ENCODE measurements at regions not wholly inside any gene's neighbourhood (a gene's known extent, or its start where the extent isn't known, plus 50 kb on each side); places are given as distances from the start of the nearest gene placed in this dataset.

DNA sequence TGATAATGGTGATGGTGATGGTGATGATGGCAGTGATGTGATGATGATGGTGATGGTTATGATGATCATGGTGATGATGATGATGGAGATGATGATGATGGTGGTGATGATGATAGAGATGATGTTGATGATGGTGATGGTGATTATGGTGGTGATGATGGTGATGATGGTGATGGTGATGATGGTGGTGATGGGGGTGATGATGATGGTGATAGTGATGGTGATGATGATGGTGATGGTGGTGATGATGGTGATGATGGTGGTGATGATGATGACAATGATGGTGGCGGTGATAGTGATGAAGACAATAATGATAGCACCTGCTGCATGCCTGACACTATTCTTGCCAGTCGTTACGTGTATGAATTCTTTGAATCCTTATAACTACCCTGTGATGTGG, 317.9 kb upstream of the AJAP1 start:
- DNase-seq (ENCODE audit: low read depth in 3 of 3, low spot score in 2 of 3): no peak

DNA sequence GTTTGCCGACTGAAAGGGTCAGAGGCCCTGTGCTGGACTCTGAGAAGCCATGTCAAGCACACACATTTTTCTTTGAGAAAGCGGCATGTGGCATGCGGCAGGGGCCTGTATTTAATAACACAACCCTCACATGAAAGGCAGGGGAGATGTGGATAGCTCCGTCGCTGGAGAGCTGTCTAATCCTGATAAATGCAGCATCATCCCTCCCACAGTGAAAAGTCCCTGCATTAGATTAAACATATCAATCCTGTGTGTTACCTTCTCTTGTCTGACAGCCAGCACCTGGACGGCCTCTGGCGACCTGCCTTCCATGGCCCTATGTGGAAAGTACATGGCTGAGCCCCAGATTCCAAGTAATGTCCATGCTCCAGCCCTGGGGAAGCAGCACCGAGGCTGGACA, 313.0 kb upstream of the AJAP1 start:
- no peak for DNase-seq (ENCODE audit: low read depth in 3 of 3, low spot score in 2 of 3)

DNA sequence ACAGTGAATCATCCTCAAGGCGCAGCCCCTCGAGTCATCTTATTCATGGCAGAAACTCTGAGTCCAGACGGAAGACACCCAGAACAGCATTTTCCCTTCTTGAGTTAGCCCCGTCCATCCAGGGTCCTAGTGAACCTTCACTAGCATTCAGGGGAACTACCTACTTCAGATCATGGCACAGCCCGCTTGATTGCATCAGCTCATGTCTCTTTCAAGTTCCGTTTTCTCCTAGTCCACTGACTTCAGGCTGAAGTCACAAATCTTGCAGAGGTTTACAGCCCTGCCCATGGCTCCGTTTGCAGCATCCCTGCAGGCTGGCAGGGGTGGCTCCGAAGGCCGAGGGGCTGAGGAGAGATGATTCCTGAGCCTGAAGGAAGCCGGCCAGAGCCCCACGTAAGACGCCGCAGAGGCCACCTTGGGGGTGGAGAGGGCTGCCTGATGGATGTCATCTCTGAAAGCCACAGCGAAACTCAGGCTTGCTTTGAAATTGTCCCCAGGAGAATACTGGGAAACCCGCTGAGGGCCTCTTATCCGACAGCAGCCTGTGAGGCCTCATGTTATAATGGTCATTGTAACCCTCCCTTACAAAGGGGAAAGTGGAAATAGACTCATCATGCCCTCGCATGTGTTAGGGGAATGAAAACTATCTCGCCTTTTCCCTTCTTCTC, 310.2 kb upstream of the AJAP1 start:
- DNase-seq (ENCODE audit: low read depth in 3 of 3, low spot score in 2 of 3): no peak

DNA sequence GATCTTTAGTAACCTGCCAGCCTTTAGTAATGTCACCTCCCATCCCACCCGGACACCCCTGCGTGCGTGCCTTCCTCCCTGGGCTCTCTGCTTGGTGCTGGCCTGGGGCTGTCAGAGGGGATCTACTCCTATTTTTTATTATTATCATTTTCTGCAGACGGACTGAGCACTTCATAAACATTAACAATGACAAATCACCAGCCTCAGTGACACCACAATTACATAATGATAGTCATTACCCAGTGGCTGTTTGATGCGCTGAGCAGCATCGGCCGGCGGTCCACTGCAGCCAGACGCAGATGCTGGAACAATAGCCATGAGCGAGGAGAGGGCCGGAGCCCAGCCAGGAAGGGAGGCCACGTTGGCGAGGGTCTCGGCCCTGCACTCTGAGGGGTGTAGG, 309.3 kb upstream of the AJAP1 start:
- DNase-seq (ENCODE audit: low read depth in 3 of 3, low spot score in 2 of 3): no peak

DNA sequence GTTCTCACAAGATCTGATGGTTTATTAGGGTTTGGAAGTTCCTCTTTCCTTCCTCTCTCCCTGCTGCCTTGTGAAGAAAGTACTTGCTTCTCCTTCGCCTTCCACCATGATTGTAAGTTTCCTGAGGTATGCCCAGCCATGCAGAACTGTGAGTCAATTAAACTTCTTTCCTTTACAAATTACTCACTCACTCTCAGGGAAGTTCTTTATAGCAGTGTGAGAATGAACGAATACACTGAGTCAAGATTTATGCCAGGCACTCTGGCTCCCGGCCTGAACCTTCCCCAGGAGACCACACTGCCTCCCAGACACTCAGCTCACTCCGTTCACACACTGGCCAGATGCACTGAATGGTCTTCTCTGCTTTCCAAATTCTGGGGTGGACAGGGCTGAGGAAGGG, 308.3 kb upstream of the AJAP1 start:
- no peak for DNase-seq (ENCODE audit: low read depth in 3 of 3, low spot score in 2 of 3)

DNA sequence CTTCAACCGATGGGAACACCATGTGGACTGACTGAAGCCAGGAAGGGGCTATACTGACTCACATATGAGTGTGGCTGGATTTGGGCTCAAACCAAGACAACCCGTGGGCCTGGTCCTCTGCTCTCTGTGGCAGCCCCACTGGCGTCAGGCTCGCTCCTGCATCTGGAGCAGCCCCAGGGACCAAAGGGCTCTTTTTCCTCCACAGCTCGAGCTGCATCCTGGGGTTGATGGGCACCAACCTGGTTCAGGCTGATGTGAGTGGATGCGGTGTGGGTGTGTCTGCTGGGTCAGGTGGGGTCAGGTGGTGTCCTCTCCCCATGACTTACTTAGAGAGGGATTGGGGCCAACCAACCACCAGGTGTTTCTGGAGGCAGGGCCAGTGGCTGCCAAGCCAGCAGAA, 303.0 kb upstream of the AJAP1 start:
- no peak for DNase-seq (ENCODE audit: low read depth in 3 of 3, low spot score in 2 of 3)

DNA sequence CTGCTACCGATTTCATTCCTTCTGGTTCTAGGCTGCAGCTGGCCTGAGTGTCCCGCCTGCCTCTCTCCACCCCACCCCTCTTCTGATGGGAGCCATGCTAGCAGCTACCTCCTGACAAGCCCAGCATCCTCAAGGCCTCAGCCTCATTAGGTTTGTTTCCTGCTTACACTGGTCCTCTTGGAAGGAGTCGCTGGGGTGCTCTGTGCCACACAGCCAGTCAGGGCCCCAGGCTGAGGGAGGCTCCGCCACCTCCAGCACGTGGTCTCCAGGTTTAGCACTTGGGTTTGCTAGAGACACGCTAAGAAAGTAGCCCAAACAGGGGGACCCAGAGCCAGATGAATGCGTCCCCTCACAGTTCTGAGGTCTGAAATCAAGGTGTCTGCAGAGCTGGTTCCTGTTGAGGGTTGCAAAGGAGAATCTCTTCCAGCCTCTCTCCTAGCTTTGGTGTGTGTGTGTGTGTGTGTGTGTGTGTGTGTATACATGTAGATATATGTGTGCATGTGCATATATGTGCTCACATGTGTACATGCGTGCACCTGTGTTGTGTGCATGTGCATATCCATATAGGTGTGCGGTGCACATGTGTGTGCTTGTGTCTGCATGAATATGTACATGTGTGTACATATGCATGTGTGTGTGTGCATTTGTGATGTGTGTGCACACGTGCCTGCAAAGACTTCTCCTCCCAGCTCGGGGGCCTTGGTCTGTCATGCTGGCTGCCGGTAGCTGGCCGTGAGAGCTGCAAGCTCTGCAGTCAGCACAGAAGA, 301.1 kb upstream of the AJAP1 start:
- DNase-seq (ENCODE audit: low read depth in 3 of 3, low spot score in 2 of 3): no peak

DNA sequence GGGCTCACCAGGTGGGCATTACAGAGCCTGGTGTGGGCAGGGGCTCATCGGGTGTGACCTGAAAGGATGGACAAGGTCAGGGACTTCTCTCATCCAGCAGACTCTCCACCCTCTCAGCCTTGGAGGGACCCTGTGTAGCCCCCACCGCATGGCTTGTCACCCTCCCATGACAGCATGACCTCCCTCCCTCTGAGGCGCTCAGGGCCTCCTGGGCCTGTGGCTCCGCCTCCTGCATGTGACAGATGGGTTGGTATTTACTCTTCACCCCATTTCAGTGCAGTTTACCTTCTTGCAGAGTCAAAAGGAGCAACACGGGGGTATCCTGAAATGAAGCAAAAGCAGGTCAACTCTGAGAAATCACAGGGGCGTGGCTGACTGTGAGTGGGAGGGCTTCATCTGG, 298.6 kb upstream of the AJAP1 start:
- DNase-seq (ENCODE audit: low read depth in 3 of 3, low spot score in 2 of 3): no peak

DNA sequence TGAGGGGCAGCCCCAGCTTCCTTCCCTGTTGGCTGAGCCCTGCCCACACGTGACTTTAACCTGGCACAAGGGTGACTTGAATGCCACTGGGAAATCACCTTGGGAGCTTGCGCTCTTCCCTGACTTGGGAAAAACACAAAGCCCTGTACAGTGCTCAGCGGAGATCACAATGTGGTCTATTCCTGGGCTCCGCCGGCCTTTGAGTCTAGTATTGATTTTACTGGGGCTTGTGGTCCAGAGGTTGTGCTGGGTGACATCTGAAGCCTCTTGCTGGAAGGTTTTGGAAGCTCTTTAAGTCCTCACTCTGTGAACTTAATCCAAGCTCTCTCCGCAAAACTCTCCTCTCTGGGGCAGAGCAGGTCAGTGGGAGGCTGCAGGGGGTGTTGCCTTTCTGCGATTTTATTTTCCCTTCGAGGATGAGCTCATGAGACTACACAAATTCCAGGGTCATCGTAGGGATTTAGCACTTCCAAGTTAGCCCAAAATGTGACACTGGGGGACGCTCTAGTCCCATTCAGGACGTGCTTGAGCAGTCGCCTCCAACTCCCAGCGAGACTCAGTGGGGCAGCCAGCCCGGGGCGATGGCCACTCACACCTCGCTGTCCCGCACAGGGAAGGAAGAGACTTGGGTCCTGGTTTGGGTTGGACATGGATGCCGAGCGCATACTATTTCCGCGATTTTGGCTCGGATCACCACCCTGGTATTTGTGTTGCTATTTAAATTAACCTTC, 291.9 kb upstream of the AJAP1 start:
- DNase-seq (ENCODE audit: low read depth in 3 of 3, low spot score in 2 of 3): no peak

DNA sequence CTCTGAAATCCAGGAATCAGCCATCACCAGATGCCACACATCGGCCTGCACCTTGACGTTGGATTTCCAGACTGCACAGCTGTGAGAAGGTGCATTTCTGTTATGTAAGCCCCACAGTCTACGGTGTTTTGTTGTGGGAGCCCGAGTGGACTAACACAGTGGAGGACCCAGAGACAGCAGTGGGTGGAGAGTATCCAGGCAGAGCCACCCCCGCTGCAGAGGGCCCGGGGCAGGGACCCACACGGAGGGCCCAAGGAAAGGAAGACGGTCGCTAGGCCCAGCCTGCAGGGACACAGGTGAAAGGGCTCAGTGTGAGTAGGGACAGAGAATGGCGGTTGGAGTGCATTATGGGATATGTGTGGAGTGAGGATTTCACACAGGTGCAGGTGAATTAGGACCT, 288.3 kb upstream of the AJAP1 start:
- DNase-seq (ENCODE audit: low read depth in 3 of 3, low spot score in 2 of 3): no peak

DNA sequence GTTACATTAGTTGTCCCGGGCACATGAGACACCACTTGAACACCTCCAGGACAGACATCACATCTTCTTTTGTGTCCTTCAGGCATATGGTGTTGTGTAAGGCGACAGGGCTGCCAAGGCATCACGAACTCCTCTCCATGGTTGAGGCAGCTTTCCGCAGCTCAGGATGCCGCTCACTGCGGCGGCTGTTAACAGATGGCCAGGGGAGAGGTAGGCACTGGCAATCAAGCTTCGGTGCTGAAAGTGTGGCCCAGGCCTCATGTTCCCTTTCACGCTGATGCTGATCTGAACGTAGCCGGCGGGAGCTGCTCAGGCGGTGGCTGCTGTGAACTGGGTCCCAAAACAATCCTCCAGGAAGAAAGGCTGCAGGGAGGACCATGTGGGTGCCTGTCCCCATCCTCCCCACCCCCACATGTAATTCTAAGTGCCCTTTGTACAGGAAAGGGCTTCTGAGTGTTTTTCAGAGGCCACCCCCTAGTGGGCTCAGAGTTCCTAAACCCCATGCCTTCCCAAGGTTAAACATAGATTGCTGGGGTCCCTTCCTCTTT, 287.1 kb upstream of the AJAP1 start:
- no peak for DNase-seq (ENCODE audit: low read depth in 3 of 3, low spot score in 2 of 3)

DNA sequence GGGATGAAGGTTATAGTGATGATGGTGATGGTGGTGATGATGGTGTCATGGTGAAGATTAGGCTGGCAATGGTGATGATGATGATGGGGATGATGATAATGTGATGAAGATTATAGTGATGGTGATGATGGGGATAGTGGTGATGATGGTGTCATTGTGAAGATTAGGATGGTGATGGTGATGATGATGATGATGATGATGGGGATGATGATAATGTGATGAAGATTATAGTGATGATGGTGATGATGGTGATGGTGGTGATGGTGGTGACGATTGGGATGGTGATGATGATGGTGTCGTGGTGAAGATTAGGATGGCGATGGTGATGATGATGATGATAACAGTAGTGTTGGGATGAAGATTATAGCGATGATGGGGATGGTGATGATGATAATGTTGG, 285.1 kb upstream of the AJAP1 start:
- DNase-seq (ENCODE audit: low read depth in 3 of 3, low spot score in 2 of 3): no peak

DNA sequence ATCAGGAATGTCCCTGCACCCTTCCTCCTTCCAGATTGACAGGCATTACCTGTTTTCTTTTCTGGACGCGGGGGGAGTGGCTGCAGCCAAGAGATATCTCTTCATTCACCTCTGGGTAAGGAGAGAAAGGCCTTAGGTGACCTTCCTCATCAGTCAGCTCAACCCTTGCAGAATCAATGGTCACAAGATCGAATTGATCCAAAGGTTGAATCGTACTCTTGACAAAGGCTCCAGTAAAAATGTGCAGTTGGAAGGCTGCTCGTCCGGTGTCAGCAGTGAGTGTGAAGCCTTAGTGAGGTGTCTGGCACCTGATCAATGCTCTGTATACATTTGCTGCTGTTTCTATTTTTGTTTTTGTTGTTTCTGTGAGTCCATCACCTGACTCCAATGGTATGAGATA, 282.6 kb upstream of the AJAP1 start:
- DNase-seq (ENCODE audit: low read depth in 3 of 3, low spot score in 2 of 3): no peak

DNA sequence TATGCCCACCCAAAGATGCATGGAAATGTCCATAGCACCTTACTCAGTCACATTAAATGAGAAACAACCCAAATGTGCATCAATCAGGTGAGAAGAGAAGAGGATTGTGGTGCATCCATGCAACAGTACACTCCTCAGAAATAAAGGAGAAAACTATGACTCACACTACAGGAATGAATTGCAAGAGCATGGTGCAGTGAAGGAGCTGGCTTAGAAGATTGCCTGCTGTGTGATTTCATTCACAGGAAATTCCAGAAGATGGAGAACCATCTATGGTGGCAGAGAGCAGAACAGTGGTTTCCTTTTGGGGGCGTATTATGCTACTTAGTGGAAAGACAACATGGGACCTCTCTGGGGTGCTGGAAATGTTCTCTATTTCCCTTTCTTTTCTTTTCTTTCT, 278.6 kb upstream of the AJAP1 start:
- DNase-seq (ENCODE audit: low read depth in 3 of 3, low spot score in 2 of 3): no peak

DNA sequence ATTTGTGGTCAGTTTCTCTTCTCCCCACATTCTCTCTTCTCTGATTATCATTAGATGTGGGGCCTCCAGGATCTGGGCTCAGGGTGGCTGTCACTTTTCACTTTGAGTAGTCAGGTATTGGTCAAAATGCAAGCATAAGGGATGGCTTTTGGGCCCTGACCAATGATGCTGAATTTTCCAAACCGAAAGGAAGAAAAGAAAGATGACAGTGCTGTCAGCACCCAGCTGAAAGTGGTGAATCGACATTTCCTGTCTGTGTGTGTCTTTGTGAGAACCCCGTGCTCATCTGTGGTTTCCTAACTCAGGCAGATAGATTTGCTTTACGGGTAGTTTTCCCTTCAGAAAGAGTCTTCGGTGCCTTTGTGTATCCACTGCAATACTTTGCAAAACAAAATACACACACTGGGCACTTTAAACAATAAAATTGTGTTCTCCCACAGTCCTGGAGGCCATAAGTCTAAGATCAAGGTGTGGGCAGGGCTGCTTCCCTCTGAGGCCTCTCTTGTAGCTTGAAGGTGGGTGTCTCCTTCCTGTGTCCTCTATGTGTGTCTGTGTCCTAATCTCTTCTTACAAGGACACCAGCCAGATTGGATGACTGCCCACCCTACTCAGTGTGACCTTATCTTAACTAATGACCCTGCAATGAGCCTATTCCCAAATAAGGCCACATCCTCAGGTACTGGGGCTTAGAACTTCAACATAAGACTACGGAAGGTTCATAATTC, 274.8 kb upstream of the AJAP1 start:
- no peak for DNase-seq (ENCODE audit: low read depth in 3 of 3, low spot score in 2 of 3)

DNA sequence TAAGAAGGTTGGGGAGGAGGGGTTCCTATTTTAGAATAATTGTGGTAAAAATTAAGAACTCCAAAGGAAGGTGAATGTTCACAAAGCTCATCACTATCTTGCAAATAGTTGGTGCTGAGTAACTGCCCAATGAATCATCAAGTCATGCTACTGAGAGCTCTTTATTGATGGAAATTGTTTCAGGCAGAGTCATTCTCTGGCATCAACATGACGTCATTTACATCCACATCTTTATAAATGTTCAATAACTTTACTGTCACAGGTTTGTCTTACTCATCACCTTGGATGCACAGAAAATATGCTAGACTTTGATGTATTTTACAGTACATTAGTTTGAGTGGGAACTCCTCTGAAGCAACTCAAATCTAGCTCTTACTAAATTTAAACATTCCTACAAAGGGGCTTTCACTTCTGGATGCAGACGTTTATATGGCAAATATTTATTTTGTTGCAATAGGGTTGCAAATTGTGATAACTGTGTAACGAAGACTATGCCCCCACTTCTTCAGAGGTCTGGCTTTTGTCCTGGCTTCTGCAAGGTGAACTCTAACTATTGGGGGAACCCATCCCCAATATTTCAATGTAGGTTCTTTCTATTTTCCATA, 273.7 kb upstream of the AJAP1 start:
- DNase-seq (ENCODE audit: low read depth in 3 of 3, low spot score in 2 of 3): no peak

DNA sequence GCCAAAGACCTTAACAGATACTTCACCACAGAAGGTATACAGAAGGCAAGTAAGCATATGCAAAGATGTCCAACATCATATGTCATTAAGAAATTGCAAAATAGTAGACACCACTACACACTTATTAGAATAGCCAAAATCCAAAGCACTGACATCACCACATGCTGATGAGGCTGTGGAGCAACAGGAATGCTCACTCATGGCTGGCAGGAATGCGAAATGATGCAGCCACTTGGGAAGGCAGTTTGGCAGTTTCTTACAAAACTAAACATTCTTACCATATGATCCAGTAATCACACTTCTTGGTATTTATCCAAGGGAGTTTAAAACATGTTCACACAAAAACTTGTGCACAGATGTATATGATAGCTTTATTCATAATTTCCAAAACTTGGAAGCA, 261.2 kb upstream of the AJAP1 start:
- DNase-seq (ENCODE audit: low read depth in 3 of 3, low spot score in 2 of 3): no peak

DNA sequence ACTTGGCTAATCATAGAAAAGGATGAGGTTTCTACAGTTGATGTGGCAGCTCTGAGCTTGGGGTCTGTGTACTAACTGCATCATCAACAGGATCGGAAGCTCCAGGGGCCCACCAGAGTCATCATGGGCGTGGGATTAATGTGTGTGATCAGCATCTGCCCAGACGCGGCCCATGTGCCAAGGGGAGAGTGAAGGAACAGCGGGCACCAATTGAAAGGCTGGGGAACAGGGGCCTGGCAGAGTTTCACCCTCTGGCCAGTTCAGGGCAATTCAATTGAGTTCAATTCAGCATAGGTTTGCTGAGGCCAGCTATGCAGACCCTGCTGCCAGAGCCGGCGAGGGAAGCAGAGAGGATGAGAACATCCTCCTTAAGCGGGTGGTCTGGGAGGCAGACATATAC, 260.0 kb upstream of the AJAP1 start:
- DNase-seq (ENCODE audit: low read depth in 3 of 3, low spot score in 2 of 3): no peak

DNA sequence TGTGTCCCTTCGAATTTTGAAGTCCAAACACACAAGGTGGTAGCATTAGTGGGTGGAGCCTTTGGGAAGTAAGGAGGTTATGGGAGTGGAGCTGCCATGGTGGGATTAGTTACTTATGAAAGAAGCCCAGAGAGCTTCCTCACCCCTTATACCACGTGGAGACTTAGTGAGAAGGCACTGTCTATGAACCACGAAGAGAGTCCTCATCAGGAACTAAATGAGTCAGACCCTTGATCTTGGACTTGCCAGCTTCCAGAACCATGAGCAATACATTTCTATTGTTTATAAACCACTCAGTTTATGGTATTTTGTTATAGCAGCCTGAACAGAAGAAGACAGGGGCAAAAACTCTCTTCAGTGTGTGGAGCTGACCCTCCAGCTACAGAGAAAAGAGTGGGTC, 259.3 kb upstream of the AJAP1 start:
- no peak for DNase-seq (ENCODE audit: low read depth in 3 of 3, low spot score in 2 of 3)

DNA sequence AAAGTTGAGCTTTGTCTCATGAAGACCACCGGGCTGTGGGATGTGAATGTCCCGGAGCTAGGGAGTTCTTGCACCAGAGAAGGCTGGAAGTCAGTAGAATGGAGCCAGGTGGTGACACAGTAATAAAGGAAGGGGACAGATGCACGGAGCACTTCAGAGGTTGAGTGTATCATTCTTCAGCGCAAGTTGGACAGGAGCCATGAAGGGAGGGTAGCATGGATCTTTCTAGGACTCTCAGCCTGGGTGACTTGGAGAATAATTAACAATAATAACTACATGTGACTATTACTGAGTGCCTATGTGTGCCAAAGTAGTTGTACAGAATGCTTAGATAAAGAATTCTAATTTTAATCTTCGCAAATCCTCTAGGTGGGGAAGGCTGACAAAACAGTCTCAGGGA, 258.7 kb upstream of the AJAP1 start:
- DNase-seq (ENCODE audit: low read depth in 3 of 3, low spot score in 2 of 3): no peak

DNA sequence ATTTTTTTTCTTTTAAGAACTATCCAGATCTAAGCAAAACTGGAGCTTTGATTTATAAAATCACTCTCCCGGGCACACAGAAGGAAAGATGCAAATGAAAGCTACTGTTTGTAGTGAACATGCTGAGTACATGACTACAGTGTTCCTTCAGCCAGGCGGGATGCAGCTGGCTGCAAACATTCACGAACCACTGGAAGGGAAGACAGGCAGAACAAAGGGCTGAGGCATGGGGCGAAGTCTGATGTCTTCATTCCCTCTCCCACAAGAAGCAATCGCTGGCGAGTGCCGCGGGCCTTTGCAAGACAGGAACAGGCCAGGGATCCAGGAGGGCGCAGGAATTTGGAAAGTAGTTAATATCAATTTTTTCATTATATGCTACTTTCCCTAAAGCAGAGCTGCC, 257.9 kb upstream of the AJAP1 start:
- no peak for DNase-seq (ENCODE audit: low read depth in 3 of 3, low spot score in 2 of 3)
